Pulmonary artery endothelial cell (primary cell): ENCODE measurements at regions not wholly inside any gene's neighbourhood (a gene's known extent, or its start where the extent isn't known, plus 50 kb on each side); places are given as distances from the start of the nearest gene placed in this dataset.
"Not testable (repeated sequence)": the region's sequence is repeated elsewhere in the genome, so short reads cannot be mapped to it uniquely, and the experiment has no call there.

ENCODE experiments used
- DNase-seq: peaks from one replicate; pipeline ENCODE4 v3.0.0-alpha.2; 2011; ENCODE audit warnings: low read depth, low spot score

GRCh38 chr10:31686599-31686998 lies 242.0 kb downstream of the ARHGAP12 start:
- no peak for DNase-seq

- no peak for DNase-seq
These were observed 244.9 kb downstream of the ARHGAP12 start for GRCh38 chr10:31683682-31684081.

- DNase-seq: no peak
These were observed 248.7 kb downstream of the ARHGAP12 start for GRCh38 chr10:31679936-31680335.

DNA sequence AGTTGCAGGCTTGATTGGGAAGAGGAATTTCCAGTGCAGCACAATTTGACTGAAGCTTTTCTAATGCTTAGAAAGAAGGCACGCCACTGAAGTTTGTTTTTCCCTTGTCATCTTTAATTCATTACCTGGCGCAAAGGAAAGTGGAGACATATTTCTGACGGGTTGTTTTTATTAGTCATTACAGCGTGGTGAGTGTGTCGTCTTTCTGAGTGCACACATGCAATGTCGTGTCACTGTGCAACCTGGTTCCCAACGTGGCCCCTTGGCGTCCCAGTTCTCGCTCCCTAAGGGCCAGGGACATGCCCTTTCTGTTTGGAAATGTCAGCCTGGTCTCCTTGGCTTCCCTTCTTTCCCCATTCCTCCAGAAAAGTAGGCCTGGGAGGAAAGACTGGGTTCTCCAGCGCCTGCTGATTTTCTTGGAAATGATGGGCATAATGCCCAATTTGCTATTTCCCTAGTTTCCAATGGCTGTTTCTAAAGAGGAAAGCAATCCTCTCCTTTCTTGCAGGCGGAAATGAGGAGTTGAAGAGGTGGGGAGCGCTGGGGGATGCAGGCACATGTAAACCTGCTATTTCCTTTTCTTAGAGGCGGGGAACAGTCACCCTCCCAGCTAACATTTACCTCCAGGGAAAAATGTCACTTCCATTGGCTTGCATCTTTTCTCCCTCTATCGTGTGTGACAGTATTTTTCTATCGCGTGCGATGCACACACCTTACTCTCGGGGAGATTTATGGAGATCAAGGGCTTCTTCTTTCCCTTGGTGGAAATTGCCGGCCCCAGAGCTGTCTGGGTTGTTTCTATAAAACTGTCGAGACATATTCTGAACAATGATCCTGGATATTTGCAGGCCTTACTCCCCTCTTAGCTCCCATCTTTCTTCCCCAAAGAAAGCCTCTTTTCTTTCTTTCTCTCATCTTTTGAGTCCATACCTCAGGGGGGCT lies 249.8 kb downstream of the ARHGAP12 start:
- no peak for DNase-seq

- no peak for DNase-seq
These were observed 250.5 kb downstream of the ARHGAP12 start for GRCh38 chr10:31678139-31678536.

DNA sequence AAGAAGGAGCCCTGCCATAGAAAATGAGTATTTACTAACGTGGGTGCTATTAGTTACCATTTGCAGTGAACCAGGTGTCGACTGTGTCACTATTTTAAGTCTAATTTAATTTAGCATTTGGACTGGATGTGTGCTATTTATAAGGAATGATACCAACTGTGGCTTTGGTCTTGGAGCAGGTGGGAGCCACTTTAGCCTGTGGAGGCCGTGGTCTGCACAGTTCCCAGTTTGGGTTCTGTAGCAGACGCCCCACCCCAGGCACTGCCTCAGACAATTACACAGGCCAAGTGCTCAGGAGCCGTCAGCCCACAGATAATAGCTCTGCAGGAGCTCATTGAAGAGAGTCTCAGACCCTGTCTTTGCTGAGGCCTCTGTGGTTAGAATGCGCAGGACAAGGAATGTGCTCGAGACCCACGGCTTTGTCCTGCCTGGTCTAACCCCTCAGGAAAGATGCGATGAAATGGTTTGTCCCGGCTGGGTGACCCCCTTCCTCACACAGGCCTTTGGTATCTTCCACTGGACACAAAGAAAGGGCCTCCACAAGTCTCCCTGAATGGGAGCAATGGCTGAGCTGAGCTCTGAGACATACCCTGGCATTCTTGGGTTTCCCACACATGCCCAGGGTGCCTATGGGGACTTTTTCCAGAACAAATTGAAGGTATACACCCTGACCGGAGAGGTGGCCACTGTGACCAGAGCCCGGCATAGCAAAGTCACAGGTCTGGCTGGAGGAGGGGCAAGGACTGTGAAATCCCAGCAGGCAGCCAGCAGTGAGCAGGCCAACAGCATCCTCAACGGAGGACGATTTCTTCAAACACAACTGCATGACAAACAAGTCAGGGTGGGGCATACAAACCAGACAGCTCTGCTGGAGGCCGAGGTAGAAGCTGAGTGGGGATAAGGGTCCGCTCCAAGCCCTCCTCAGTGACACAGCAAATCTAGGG lies 251.2 kb downstream of the ARHGAP12 start:
- no peak for DNase-seq

GRCh38 chr10:31675726-31676125 lies 252.9 kb downstream of the ARHGAP12 start:
- no peak for DNase-seq

DNA sequence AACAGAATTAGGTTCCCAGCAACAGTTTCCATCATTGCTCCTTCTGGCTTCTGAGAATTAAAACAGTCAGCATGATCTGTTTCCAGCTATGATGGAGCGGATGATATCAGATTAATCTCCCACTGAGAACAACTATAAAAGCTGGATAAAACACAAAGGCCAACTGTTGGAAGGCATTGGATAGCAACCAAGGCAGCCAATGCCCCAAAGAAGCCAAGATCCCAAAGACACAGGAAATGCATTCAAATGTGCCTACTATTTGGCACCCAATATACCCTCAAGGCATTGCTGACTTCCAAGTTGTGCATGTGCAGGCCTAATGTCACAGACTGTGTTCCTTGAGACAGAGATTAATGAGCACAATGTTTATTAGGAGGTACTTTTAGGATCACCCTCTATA lies 259.3 kb downstream of the ARHGAP12 start:
- no peak for DNase-seq

DNA sequence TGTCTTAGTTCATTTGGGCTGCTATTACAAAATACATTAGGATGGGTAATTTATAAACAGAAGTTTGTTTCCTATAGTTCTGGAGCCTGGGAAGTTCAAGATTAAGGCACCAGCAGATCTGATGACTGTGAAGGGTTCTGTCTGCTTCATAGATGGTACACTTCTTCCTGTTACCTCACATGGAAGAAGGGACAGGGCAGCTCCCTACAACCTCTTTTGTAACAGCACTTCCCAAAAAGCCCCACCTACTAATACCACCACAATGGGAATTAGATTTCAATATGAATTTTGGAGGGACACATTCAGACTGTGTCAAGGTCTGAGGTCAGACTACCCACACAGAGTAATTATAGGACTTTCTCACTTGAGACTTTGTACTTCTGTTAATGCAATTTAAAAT lies 260.3 kb downstream of the ARHGAP12 start:
- no peak for DNase-seq

- DNase-seq: not testable (repeated sequence)
These were observed 262.8 kb downstream of the ARHGAP12 start for GRCh38 chr10:31665764-31666279.

- DNase-seq: no peak
These were observed 263.8 kb downstream of the ARHGAP12 start for GRCh38 chr10:31664803-31665202.

GRCh38 chr10:31664071-31664470 lies 264.6 kb downstream of the ARHGAP12 start:
- not testable (repeated sequence) for DNase-seq

GRCh38 chr10:31660300-31660699 lies 268.3 kb downstream of the ARHGAP12 start:
- DNase-seq: no peak

- no peak for DNase-seq
These were observed 269.0 kb downstream of the ARHGAP12 start for GRCh38 chr10:31659665-31660064.

GRCh38 chr10:31657434-31657872 lies 271.2 kb downstream of the ARHGAP12 start:
- DNase-seq: no peak

- no peak for DNase-seq
These were observed 271.7 kb downstream of the ARHGAP12 start for GRCh38 chr10:31656851-31657433.

DNA sequence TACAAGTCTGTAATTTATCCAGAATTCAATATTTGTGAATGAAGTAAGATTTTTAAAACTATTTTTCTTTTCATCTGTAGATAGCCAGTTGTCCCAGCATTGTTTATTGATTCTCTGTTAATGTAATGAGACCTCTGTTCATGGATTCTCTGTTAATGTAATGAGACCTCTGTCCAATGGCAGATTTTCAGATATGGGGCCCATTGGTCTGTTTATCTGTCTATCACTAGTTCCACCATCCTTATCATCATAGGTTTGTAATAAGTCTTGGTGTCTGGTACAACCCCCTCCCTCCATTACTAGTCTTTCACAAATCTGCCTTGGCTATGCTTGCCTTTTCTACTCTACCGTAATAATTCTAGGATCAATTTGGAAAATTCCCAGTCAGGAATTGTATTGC lies 276.6 kb downstream of the ARHGAP12 start:
- no peak for DNase-seq

- peak; percentile 73 for DNase-seq
These were observed 278.6 kb downstream of the ARHGAP12 start for GRCh38 chr10:31650010-31650409.

DNA sequence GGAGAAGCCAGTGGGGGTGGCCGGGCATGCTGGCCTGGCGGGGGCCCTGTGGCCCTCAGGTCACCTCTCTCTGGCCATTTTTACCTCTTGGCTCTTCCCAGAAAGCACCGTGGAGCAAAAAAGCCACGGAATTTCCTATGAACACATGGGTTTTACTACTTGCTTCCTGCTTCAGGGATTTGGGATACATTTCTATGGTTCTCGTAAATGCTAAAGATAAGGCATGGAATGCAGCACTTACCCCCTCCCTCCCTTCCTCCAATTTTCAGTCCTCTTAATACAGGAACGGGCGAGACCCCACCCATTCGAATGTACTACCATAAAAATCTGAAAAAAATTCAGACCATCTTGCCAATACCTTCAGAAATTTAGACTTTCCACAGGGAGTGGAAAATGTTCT lies 279.7 kb downstream of the ARHGAP12 start:
- DNase-seq: no peak

GRCh38 chr10:31647861-31648260 lies 280.8 kb downstream of the ARHGAP12 start:
- DNase-seq: no peak

DNA sequence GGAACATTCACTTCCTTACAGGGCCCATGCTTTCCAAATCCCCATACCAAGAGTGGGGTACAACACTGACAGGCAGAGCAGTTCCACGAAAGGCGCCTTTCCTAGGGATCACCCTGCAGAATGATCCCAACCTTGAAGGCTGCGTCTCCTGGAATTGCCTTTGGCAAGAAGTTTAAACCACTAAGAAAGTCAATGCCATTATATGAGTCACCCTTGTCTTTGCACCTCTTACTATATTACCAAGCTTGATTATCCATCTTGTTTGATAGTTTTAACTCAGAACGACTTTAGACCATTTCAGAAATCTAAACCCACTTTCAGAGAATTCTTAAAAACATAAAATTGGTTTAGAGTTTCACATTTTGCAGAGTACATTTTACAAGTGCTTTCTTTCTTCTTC lies 282.1 kb downstream of the ARHGAP12 start:
- no peak for DNase-seq
